ENCODE measurements at regions not wholly inside any gene's neighbourhood (a gene's known extent, or its start where the extent isn't known, plus 50 kb on each side); places are given as distances from the start of the nearest gene placed in this dataset.
A peak's percentile ranks its signal among the peaks of the same experiment; 100 is the strongest.

DNA sequence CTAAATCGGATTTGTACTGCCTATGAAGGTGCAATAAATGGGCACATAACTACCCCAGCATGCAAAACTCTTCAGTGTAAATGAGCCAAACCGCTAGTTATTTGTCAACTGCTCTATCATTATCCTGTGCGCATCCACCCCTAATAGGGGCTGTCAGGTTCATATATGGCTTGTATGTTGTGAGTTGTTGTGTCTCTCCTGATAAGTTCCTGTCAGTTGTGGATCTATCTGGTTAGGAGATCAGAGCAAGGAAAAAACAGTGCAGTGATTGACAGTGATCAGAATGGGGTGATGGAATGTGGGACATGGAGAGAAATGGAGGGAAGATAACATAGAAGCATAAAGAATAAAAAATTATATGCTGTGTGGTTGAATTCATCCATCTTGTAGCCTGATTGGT is 686.9 kb upstream of the ID4 start:
- Mint-ChIP-seq H3K27ac (peak overlapping the region; percentile 10), H3K36me3 (ENCODE audit: low read depth) (no peaks in the 10 kb centered on the region), H3K9me3 (no peaks in the 10 kb centered on the region), H3K27me3 (ENCODE audit: low read depth, poor library complexity) (peaks cover 6% of the 10 kb centered on the region), H3K4me3 (no peak overlapping the region), H3K4me1 (no peaks in the 10 kb centered on the region)
- TF ChIP-seq, protein P1, sequence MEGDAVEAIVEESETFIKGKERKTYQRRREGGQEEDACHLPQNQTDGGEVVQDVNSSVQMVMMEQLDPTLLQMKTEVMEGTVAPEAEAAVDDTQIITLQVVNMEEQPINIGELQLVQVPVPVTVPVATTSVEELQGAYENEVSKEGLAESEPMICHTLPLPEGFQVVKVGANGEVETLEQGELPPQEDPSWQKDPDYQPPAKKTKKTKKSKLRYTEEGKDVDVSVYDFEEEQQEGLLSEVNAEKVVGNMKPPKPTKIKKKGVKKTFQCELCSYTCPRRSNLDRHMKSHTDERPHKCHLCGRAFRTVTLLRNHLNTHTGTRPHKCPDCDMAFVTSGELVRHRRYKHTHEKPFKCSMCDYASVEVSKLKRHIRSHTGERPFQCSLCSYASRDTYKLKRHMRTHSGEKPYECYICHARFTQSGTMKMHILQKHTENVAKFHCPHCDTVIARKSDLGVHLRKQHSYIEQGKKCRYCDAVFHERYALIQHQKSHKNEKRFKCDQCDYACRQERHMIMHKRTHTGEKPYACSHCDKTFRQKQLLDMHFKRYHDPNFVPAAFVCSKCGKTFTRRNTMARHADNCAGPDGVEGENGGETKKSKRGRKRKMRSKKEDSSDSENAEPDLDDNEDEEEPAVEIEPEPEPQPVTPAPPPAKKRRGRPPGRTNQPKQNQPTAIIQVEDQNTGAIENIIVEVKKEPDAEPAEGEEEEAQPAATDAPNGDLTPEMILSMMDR (IDR thresholded peaks at IDR 0.05): no peak
- no peak for DNase-seq

DNA sequence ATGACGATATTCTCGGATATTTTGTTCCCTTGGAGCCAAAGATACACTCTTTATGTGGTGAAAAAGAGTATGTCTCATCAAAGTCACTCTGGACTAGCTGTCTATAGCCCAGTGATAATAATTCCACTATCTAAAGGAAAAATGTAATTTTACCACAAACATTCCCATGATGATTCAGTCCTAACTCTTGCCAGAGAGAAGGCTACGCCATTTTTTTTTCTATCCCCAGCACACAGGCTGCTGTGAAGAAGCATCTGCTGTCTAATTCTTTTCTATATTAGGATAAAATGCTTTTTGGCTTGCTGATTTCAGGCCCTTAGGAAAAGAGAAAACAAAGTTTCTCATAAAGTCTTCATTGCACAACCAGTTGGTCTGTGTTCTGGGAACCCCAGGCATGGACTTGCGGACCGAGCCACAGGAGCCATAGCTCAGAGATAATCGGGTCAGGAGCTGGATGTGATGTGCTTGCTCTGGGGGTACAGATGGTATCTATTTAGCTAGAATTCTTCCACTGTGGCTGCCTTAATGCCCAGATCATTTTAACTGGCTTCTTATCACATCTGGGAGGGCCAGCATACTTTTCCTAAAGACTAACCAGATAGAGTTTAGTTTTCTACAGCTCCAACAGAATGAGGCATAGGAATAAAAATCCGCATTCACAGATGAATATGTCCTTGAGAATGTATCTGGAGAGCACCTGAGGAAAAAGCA is 683.7 kb upstream of the ID4 start:
- no peak overlapping the region for H3K4me3 Mint-ChIP-seq
- no peak for DNase-seq
- no peaks in the 10 kb centered on the region for H3K4me1 Mint-ChIP-seq
- TF ChIP-seq, protein P1 (IDR thresholded peaks at IDR 0.05): no peak
- no peak overlapping the region for H3K27ac Mint-ChIP-seq
- H3K27me3 Mint-ChIP-seq (ENCODE audit: low read depth, poor library complexity): peaks cover 6% of the 10 kb centered on the region
- no peaks in the 10 kb centered on the region for H3K36me3 Mint-ChIP-seq (ENCODE audit: low read depth)
- H3K9me3 Mint-ChIP-seq: no peaks in the 10 kb centered on the region

DNA sequence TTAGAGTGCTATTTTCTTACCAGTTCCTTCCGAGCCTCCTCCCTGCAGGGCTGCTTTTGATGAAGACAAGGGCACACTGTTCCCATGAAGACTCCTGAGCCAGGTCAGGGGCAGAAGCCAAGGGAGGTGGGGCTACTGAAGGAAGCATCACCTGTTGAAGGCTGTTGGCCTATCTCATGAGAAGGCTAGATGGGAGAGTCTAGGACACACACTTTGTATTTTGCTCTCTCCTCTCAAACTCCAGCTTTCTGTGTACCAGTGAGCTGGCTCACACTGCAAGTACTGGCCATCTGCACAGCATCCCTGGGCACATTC is 683.2 kb upstream of the ID4 start:
- H3K9me3 Mint-ChIP-seq: no peaks in the 10 kb centered on the region
- H3K27ac Mint-ChIP-seq: no peak overlapping the region

DNA sequence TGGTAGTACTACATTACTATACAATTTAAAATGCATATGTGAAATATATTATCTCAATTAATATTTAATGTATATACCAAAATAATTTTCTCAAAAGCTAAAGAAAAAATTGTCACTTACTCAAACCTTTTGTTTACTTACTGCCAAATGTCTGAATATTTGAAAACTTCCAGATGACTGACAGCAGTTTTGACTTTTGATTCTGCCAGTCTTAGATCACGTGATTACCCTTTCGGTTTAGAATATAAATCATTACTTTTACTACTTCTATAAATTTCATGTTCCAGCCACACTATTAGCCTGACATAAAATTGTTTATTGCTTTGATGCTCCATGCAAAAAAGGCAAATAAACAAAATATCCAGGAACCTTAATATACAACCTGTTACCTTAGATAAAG is 680.7 kb upstream of the ID4 start:
- no peaks in the 10 kb centered on the region for H3K4me1 Mint-ChIP-seq
- H3K27me3 Mint-ChIP-seq (ENCODE audit: low read depth, poor library complexity): peaks cover 6% of the 10 kb centered on the region
- TF ChIP-seq, protein P1 (IDR thresholded peaks at IDR 0.05): no peak
- no peak for DNase-seq
- no peaks in the 10 kb centered on the region for H3K9me3 Mint-ChIP-seq
- H3K4me3 Mint-ChIP-seq: no peak overlapping the region
- no peak overlapping the region for H3K27ac Mint-ChIP-seq
- no peaks in the 10 kb centered on the region for H3K36me3 Mint-ChIP-seq (ENCODE audit: low read depth)

More for the DNA sequence above, 683.2 kb upstream of the ID4 start:
- DNase-seq: no peak
- Mint-ChIP-seq H3K27me3 (ENCODE audit: low read depth, poor library complexity) (peaks cover 6% of the 10 kb centered on the region), H3K4me1 (no peaks in the 10 kb centered on the region), H3K4me3 (no peak overlapping the region), H3K36me3 (ENCODE audit: low read depth) (no peaks in the 10 kb centered on the region)
- TF ChIP-seq, protein P1 (IDR thresholded peaks at IDR 0.05): no peak

DNA sequence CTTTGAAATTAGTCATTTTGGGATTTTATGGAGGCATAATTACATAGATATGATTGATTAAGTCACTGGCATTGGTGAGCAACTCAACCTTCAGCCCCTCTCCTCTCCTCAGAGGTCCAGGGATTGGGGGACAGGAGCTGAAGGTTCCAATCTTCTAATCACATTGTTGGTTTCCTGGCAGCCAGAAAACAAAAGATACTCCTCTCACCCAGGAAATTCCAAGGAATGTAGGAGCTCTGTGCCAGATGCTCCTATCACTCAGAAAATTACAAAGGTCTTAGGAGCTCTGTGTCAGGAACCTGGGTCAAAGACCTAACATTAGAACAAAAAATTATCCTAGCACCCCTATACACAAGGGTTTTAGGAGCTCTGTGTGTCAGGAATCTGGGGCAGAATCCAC is 679.7 kb upstream of the ID4 start:
- Mint-ChIP-seq H3K9me3 (no peaks in the 10 kb centered on the region), H3K27ac (no peak overlapping the region), H3K4me1 (no peaks in the 10 kb centered on the region)

DNA sequence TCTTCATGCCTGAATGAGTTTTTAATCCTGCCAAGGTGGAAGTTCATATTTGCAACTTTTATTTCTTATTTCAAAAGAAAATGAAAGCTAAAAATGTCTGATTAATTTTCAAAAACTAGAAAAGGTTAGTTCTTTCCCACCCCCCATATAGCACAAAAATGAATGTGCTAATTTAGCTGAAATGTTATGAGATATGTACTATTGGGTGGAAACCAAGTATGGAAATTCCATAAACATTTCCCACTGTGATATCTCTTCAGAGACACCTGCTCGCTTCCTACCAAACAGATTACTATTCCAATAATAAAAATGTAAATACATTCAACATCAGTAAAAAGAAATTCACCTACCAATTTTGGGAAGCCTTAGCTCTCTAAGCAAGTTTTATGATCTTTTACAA is 678.6 kb upstream of the ID4 start:
- H3K27ac Mint-ChIP-seq: no peak overlapping the region
- H3K4me1 Mint-ChIP-seq: no peaks in the 10 kb centered on the region

More for the DNA sequence above, 679.7 kb upstream of the ID4 start:
- no peaks in the 10 kb centered on the region for H3K27me3 Mint-ChIP-seq (ENCODE audit: low read depth, poor library complexity)
- no peak for DNase-seq
- no peak overlapping the region for H3K4me3 Mint-ChIP-seq
- TF ChIP-seq, protein P1 (IDR thresholded peaks at IDR 0.05): no peak
- no peaks in the 10 kb centered on the region for H3K36me3 Mint-ChIP-seq (ENCODE audit: low read depth)

More for the DNA sequence above, 678.6 kb upstream of the ID4 start:
- Mint-ChIP-seq H3K27me3 (ENCODE audit: low read depth, poor library complexity) (no peaks in the 10 kb centered on the region), H3K9me3 (no peaks in the 10 kb centered on the region), H3K4me3 (no peak overlapping the region), H3K36me3 (ENCODE audit: low read depth) (no peaks in the 10 kb centered on the region)
- no peak for DNase-seq
- TF ChIP-seq, protein P1 (IDR thresholded peaks at IDR 0.05): no peak

Data from nephron progenitor cell (in vitro differentiated cells).